ENCODE measurements at regions not wholly inside any gene's neighbourhood (a gene's known extent, or its start where the extent isn't known, plus 50 kb on each side); places are given as distances from the start of the nearest gene placed in this dataset.

- TF ChIP-seq EZH2 (optimal IDR thresholded peaks at IDR 0.05; ENCODE audit: low read depth, low read length) (no peak), CTCF (IDR thresholded peaks at IDR 0.05; ENCODE audit: low read length) (no peak)
Observed at GRCh38 chr1:81290326-81290725, 510.4 kb upstream of the ADGRL2 start.

Measured in MM.1S (cell line).